GM18873 (cell line): ENCODE measurements at regions not wholly inside any gene's neighbourhood (a gene's known extent, or its start where the extent isn't known, plus 50 kb on each side); places are given as distances from the start of the nearest gene placed in this dataset.
"Not testable (repeated sequence)": the region's sequence is repeated elsewhere in the genome, so short reads cannot be mapped to it uniquely, and the experiment has no call there.

Experiments used
- ATAC-seq: cut with Tn5 transposase; IDR thresholded peaks from one replicate; pipeline ENCODE4 v1.9.1; 2021; ENCODE audit warnings: mild to moderate bottlenecking, moderate library complexity, moderate number of reproducible peaks; ENCODE audit not compliant: unreplicated experiment, low FRiP score

GRCh38 chr15:94868265-94868664, 636.9 kb downstream of the MCTP2 start:
- ATAC-seq = not testable (repeated sequence)

GRCh38 chr15:94875550-94875949, 644.2 kb downstream of the MCTP2 start:
- ATAC-seq = no peak

- ATAC-seq = no peak
Observed at GRCh38 chr15:94877833-94878232, 646.5 kb downstream of the MCTP2 start.

GRCh38 chr15:94882071-94882712, 650.8 kb downstream of the MCTP2 start:
- no peak for ATAC-seq

- ATAC-seq = no peak
Observed at GRCh38 chr15:94887391-94887790, 656.0 kb downstream of the MCTP2 start.

GRCh38 chr15:94889153-94889552, 657.8 kb downstream of the MCTP2 start:
- no peak for ATAC-seq

GRCh38 chr15:94893091-94893490, 661.7 kb downstream of the MCTP2 start:
- ATAC-seq = no peak

- ATAC-seq = no peak
Observed at GRCh38 chr15:94894056-94894455, 662.7 kb downstream of the MCTP2 start.

GRCh38 chr15:94909510-94909909, 678.1 kb downstream of the MCTP2 start:
- no peak for ATAC-seq

GRCh38 chr15:94910166-94910565, 678.8 kb downstream of the MCTP2 start:
- no peak for ATAC-seq

- ATAC-seq = no peak
Observed at GRCh38 chr15:94912760-94913159, 681.4 kb downstream of the MCTP2 start.

- no peak for ATAC-seq
Observed at GRCh38 chr15:94917068-94917467, 685.7 kb downstream of the MCTP2 start.

- ATAC-seq = no peak
Observed at GRCh38 chr15:94921936-94922335, 690.6 kb downstream of the MCTP2 start.

- ATAC-seq = no peak
Observed at GRCh38 chr15:94924057-94924456, 692.7 kb downstream of the MCTP2 start.

- ATAC-seq = no peak
Observed at GRCh38 chr15:94924971-94925598, 693.7 kb downstream of the MCTP2 start.

GRCh38 chr15:94925680-94926079, 694.3 kb downstream of the MCTP2 start:
- no peak for ATAC-seq

- ATAC-seq = no peak
Observed at GRCh38 chr15:94927003-94927402, 695.6 kb downstream of the MCTP2 start.

- ATAC-seq = no peak
Observed at GRCh38 chr15:94929282-94929681, 697.9 kb downstream of the MCTP2 start.

GRCh38 chr15:94930441-94930840, 699.1 kb downstream of the MCTP2 start:
- no peak for ATAC-seq

- no peak for ATAC-seq
Observed at GRCh38 chr15:94930960-94931359, 699.6 kb downstream of the MCTP2 start.

- ATAC-seq = no peak
Observed at GRCh38 chr15:94934440-94934839, 703.1 kb downstream of the MCTP2 start.

- no peak for ATAC-seq
Observed at GRCh38 chr15:94937242-94937641, 705.9 kb downstream of the MCTP2 start.
